AG10803 (cell line): ENCODE measurements at regions not wholly inside any gene's neighbourhood (a gene's known extent, or its start where the extent isn't known, plus 50 kb on each side); places are given as distances from the start of the nearest gene placed in this dataset.

Experiments
- DNase-seq: peaks from one replicate; pipeline ENCODE4 v3.0.0; 2010; ENCODE audit warnings: low read depth
- H3K4me3 ChIP-seq: 2 replicates; pipeline ENCODE4 v1.5.1; 2011; ENCODE audit warnings: mild to moderate bottlenecking, low read length, control low read depth
- CTCF ChIP-seq: conservative IDR thresholded peaks from 2 replicates; pipeline ENCODE4 v1.5.1; 2011; ENCODE audit warnings: mild to moderate bottlenecking, low read length, control low read depth, inconsistent platforms

- no peak overlapping the region for H3K4me3 ChIP-seq
- no peak for TF ChIP-seq CTCF
- no peak for DNase-seq
These were observed 192.8 kb upstream of the THBS1 start for GRCh38 chr15:39388118-39388517.

- H3K4me3 ChIP-seq = no peak overlapping the region
- DNase-seq = peak; percentile 18
- no peak for TF ChIP-seq CTCF
These were observed 189.6 kb upstream of the THBS1 start for GRCh38 chr15:39391230-39391629.

GRCh38 chr15:39392469-39393047 lies 188.3 kb upstream of the THBS1 start:
- TF ChIP-seq CTCF = no peak
- no peak for DNase-seq
- H3K4me3 ChIP-seq = no peak overlapping the region

- TF ChIP-seq CTCF = no peak
- H3K4me3 ChIP-seq = no peak overlapping the region
- no peak for DNase-seq
These were observed 187.1 kb upstream of the THBS1 start for GRCh38 chr15:39393575-39394335.

- TF ChIP-seq CTCF = no peak
- H3K4me3 ChIP-seq = no peak overlapping the region
- no peak for DNase-seq
These were observed 186.4 kb upstream of the THBS1 start for GRCh38 chr15:39394496-39394895.

GRCh38 chr15:39396979-39397615 lies 183.8 kb upstream of the THBS1 start:
- no peak for TF ChIP-seq CTCF
- no peak for DNase-seq
- H3K4me3 ChIP-seq = no peak overlapping the region

GRCh38 chr15:39397883-39398282 lies 183.0 kb upstream of the THBS1 start:
- no peak for TF ChIP-seq CTCF
- DNase-seq = no peak
- H3K4me3 ChIP-seq = no peak overlapping the region
